Lung (tissue), 11 donors: ENCODE measurements at regions not wholly inside any gene's neighbourhood (a gene's known extent, or its start where the extent isn't known, plus 50 kb on each side); places are given as distances from the start of the nearest gene placed in this dataset.

Experiments used
- ATAC-seq: fragments of 200-7000 bp; cut with Tn5 transposase; one replicate; pipeline ENCODE4 v1.9.1; 2020; ENCODE audit warnings: moderate number of reproducible peaks; ENCODE audit not compliant: insufficient read depth, low FRiP score
- DNase-seq, 3 donors: peaks; one replicate each; pipeline ENCODE4 v3.0.0-alpha.2; 2013 to 2017
- H3K27ac ChIP-seq, 2 donors: one replicate each; pipeline ENCODE4 v1.5.1; 2013; ENCODE audit warnings: mild to moderate bottlenecking in 2 of 2, moderate library complexity in 2 of 2, control low read depth in 1 of 2, inconsistent platforms in 1 of 2, low read depth in 1 of 2, low read length in 1 of 2
- H3K27me3 ChIP-seq, 3 donors: one replicate each; pipeline ENCODE4 v1.5.1; 2013; ENCODE audit warnings: low read length in 2 of 3; ENCODE audit not compliant: control insufficient read depth in 3 of 3, insufficient read depth in 3 of 3
- H3K36me3 ChIP-seq, 4 donors: one replicate each; pipeline ENCODE4 v1.5.1; 2013; ENCODE audit warnings: low read length in 4 of 4, mild to moderate bottlenecking in 1 of 4, moderate library complexity in 1 of 4; ENCODE audit not compliant: control insufficient read depth in 4 of 4, insufficient read depth in 4 of 4
- H3K4me1 ChIP-seq, 5 donors: one replicate each; pipeline ENCODE4 v1.5.1; 2013; ENCODE audit warnings: low read length in 5 of 5, mild to moderate bottlenecking in 2 of 5, moderate library complexity in 1 of 5; ENCODE audit not compliant: control insufficient read depth in 5 of 5, insufficient read depth in 5 of 5
- H3K4me3 ChIP-seq: one replicate; pipeline ENCODE4 v1.5.1; 2013; ENCODE audit warnings: mild to moderate bottlenecking, control low read depth, moderate library complexity
- H3K9ac ChIP-seq, 2 donors: one replicate each; pipeline ENCODE4 v1.5.1; 2013; ENCODE audit warnings: low read length in 2 of 2, control low read depth in 1 of 2; ENCODE audit not compliant: insufficient read depth in 1 of 2
- H3K9me3 ChIP-seq, 4 donors: one replicate each; pipeline ENCODE4 v1.5.1; 2013; ENCODE audit warnings: low read length in 3 of 4, mild to moderate bottlenecking in 1 of 4, moderate library complexity in 1 of 4; ENCODE audit not compliant: control insufficient read depth in 4 of 4, insufficient read depth in 3 of 4
- WGBS, 2 donors: extraction: QIAGEN DNeasy Blood & Tissue Kit; methylation state at CpG; one replicate each; pipeline ENCODE4 v1.1.7; 2013; 5-methylcytosine and 5-hydroxymethylcytosine counted together
- TF ChIP-seq, protein P1 (sequence below): IDR thresholded peaks from 2 replicates; pipeline ENCODE4 v1.5.1; 2012; ENCODE audit warnings: mild to moderate bottlenecking; ENCODE audit errors: control extremely low read depth, extremely low read depth
- donor health status: control.
- donor health status: control.
- donor health status: Bipolar disorder and iron deficiency.
- donor health status: healthy.
- donor health status: DM: yes; HTN: yes; CAD: no.

DNA sequence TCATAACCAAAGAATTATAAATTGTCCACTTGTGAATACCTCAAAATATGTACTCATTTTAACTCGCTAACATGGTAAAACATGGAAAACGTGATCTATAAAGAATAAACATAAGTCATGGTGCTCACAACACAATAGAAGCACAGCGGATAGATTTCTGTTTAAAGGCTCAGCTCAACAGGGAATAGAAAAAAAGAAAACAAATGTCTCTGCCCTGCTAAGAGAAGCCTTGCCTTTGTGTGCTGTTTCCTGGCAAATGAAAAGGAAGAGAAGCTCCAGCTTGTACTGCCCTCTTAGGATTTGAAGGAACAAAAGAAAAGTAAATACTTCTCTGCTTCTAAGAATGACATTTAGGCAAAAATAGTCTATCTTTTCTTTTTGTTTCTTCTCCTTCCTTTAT, 121.0 kb upstream of the KRR1 start:
- 60 to 76% methylated on average over 3 of the region's 3 CpGs for WGBS, 2 donors
- H3K9ac ChIP-seq, result no peak overlapping the region
- H3K36me3 ChIP-seq, result no peaks in the 10 kb centered on the region
- DNase-seq, result peak in 2 of 3 donors; percentile 45 to 60
- ATAC-seq, result no peak
- no peaks in the 10 kb centered on the region for H3K27me3 ChIP-seq
- H3K4me1 ChIP-seq, result peaks cover 0 to 45% (median 0%) of the 10 kb centered on the region in 5 donors
- H3K27ac ChIP-seq, result no peak overlapping the region
- TF ChIP-seq, protein P1, sequence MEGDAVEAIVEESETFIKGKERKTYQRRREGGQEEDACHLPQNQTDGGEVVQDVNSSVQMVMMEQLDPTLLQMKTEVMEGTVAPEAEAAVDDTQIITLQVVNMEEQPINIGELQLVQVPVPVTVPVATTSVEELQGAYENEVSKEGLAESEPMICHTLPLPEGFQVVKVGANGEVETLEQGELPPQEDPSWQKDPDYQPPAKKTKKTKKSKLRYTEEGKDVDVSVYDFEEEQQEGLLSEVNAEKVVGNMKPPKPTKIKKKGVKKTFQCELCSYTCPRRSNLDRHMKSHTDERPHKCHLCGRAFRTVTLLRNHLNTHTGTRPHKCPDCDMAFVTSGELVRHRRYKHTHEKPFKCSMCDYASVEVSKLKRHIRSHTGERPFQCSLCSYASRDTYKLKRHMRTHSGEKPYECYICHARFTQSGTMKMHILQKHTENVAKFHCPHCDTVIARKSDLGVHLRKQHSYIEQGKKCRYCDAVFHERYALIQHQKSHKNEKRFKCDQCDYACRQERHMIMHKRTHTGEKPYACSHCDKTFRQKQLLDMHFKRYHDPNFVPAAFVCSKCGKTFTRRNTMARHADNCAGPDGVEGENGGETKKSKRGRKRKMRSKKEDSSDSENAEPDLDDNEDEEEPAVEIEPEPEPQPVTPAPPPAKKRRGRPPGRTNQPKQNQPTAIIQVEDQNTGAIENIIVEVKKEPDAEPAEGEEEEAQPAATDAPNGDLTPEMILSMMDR, result no peak
- no peaks in the 10 kb centered on the region for H3K9me3 ChIP-seq
- no peak overlapping the region for H3K4me3 ChIP-seq

DNA sequence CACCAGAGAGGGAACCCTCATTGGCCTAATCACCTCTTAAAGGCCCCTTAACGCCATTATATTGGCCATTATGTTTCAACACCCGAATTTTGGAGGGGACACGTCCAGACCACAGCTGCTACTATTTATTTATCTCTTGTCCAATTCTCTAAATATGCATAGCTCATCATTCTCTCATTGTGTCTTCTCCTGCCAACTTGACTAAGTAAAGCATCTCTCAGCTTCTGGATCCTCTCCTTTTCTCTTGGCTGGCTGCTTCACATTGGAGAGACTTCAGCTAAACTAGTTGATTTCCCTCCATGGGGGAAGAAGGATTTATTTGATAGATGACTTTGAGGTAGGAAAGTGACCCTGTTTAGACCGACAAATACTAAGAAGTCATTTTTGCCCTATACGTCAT, 120.4 kb upstream of the KRR1 start:
- peaks cover 0 to 45% (median 0%) of the 10 kb centered on the region in 5 donors for H3K4me1 ChIP-seq
- ATAC-seq (no peak), DNase-seq (peak in 2 of 3 donors; percentile 59 to 76)
- H3K27me3 ChIP-seq, result no peaks in the 10 kb centered on the region
- H3K9ac ChIP-seq, result no peak overlapping the region
- no peaks in the 10 kb centered on the region for H3K36me3 ChIP-seq
- no peaks in the 10 kb centered on the region for H3K9me3 ChIP-seq
- H3K4me3 ChIP-seq, result no peak overlapping the region
- 82 to 85% methylated on average over 5 of the region's 5 CpGs for WGBS, 2 donors
- TF ChIP-seq, protein P1, result no peak
- no peak overlapping the region for H3K27ac ChIP-seq

DNA sequence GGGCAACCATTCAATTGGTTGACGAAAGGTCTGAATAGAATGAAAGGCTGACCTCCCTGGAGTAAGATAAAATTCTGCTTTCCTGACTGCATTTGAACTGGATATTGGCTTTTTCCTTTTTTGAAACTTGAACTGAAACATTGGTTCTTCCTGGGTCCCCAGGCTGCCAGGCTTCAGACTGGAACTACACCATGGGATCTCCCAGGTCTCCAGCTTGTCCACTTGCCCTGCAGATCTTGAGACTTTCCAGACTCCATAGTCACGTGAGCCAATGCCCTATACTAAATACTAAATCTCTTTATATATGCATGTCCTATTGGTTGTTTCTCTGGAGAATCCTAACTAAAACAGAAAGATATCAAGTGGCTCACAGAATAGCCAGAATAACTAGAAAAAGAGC, 118.7 kb upstream of the KRR1 start:
- Histone ChIP-seq H3K27ac (no peak overlapping the region), H3K27me3 (no peaks in the 10 kb centered on the region), H3K4me1 (peaks cover 0 to 38% (median 0%) of the 10 kb centered on the region in 5 donors), H3K4me3 (no peak overlapping the region), H3K36me3 (no peaks in the 10 kb centered on the region), H3K9ac (no peak overlapping the region), H3K9me3 (no peaks in the 10 kb centered on the region)
- ATAC-seq (no peak), DNase-seq (no peak)
- 48 to 93% methylated on average over 2 of the region's 2 CpGs for WGBS, 2 donors
- TF ChIP-seq, protein P1, result no peak

DNA sequence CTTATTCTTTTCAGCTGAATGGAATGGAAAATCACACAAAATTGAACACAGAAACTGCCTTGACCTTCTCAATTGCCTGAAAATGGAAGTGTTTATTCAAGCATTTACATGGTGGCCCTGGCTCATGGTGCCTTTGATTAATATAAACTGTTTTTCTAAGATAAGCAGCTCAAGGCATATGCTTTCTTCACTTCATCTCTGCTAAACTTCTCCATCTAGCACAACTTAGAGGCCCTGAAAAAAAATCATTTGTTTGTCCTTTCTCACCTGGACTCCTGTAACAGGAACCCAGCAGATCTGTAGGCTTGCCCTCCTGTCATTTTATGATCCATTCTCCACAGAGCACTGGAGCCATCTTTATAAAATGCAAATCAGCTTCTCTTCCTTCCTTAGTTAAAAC, 117.5 kb upstream of the KRR1 start:
- TF ChIP-seq, protein P1, result no peak
- peak in 2 of 3 donors; percentile 83 to 88 for DNase-seq
- no peaks in the 10 kb centered on the region for H3K36me3 ChIP-seq
- no peak overlapping the region for H3K4me3 ChIP-seq
- H3K9ac ChIP-seq, result no peak overlapping the region
- no peaks in the 10 kb centered on the region for H3K27me3 ChIP-seq
- H3K4me1 ChIP-seq, result peaks cover 0 to 32% (median 0%) of the 10 kb centered on the region in 5 donors
- H3K27ac ChIP-seq, result no peak overlapping the region
- no peaks in the 10 kb centered on the region for H3K9me3 ChIP-seq
- no peak for ATAC-seq
